HEK293 (cell line): ENCODE measurements at regions not wholly inside any gene's neighbourhood (a gene's known extent, or its start where the extent isn't known, plus 50 kb on each side); places are given as distances from the start of the nearest gene placed in this dataset.

Experiments used
- CTCF ChIA-PET: fragments of 350-600 bp; formaldehyde crosslinking; extraction: SDS; loops from one replicate; lab custom pipeline; 2021; ENCODE audit warnings: antibody characterized with exemption; lab: Yijun Ruan, JAX
- POLR2A ChIA-PET: fragments of 300-600 bp; formaldehyde crosslinking; extraction: SDS; loops from one replicate; lab custom pipeline; 2020; ENCODE audit warnings: antibody characterized with exemption, inconsistent platforms; lab: Yijun Ruan, JAX
- H3K27ac ChIP-seq: fragments of 200-500 bp; sonication (Bioruptor generic); 2 replicates; pipeline ENCODE4 v1.5.1; 2014; ENCODE audit warnings: low read depth, low read length, control low read depth, inconsistent platforms; ENCODE audit errors: extremely low read depth
- H3K36me3 ChIP-seq, 2 experiments: fragments of 200-500 bp in 1 of 2; sonication (Bioruptor generic) in 1 of 2; 1 replicate in 1 of 2; 2 replicates in 1 of 2; pipeline ENCODE4 v1.5.1; 2014 to 2017; ENCODE audit warnings: inconsistent platforms in 2 of 2, low read length in 2 of 2; ENCODE audit not compliant: control insufficient read depth in 2 of 2, insufficient read depth in 1 of 2
- H3K4me1 ChIP-seq: fragments of 200-500 bp; sonication (Bioruptor generic); 2 replicates; pipeline ENCODE4 v1.5.1; 2014; ENCODE audit warnings: mild to moderate bottlenecking, low read length, inconsistent platforms; ENCODE audit not compliant: control insufficient read depth, insufficient read depth
- H3K4me3 ChIP-seq: 2 replicates; pipeline ENCODE4 v1.5.1; 2011; ENCODE audit warnings: low read depth, mild to moderate bottlenecking, control low read depth, low read length, moderate library complexity
- H3K9me3 ChIP-seq: fragments of 200-500 bp; sonication (Bioruptor generic); 2 replicates; pipeline ENCODE4 v1.5.1; 2014; ENCODE audit warnings: low read depth, low read length, inconsistent platforms; ENCODE audit not compliant: control insufficient read depth, insufficient read depth
- ATF2 ChIP-seq: fragments of 450-650 bp; formaldehyde crosslinking; IDR thresholded peaks from 2 replicates; pipeline ENCODE4 v1.5.1; 2016; ENCODE audit warnings: missing biosample characterization, missing genetic modification characterization, low read depth
- IKZF3 ChIP-seq: fragments of 450-650 bp; IDR thresholded peaks from 2 replicates; pipeline ENCODE4 v1.5.0; 2018; ENCODE audit warnings: missing biosample characterization, mild to moderate bottlenecking, missing genetic modification characterization, moderate library complexity
- PBX3 ChIP-seq: sonication (generic); formaldehyde crosslinking; IDR thresholded peaks from 2 replicates; pipeline ENCODE4 v1.8.1; 2022; ENCODE audit warnings: mild to moderate bottlenecking, moderate library complexity, missing genetic modification reagents
- ZBTB7A ChIP-seq: fragments of 450-650 bp; formaldehyde crosslinking; IDR thresholded peaks from 2 replicates; pipeline ENCODE4 v1.5.1; 2016; ENCODE audit warnings: low read depth, missing biosample characterization, missing genetic modification characterization
- ZNF112 ChIP-seq: fragments of 450-650 bp; formaldehyde crosslinking; IDR thresholded peaks from 2 replicates; pipeline ENCODE4 v1.5.0; 2017; ENCODE audit warnings: missing biosample characterization, missing genetic modification characterization
- ZNF132 ChIP-seq: fragments of 450-650 bp; formaldehyde crosslinking; IDR thresholded peaks from 2 replicates; pipeline ENCODE4 v1.5.1; 2017; ENCODE audit warnings: missing biosample characterization, missing genetic modification characterization, borderline replicate concordance
- ZNF449 ChIP-seq: fragments of 450-650 bp; formaldehyde crosslinking; IDR thresholded peaks from 2 replicates; pipeline ENCODE4 v1.5.1; 2017; ENCODE audit warnings: missing biosample characterization, mild to moderate bottlenecking, missing genetic modification characterization, moderate library complexity
- ZNF488 ChIP-seq: fragments of 450-650 bp; formaldehyde crosslinking; IDR thresholded peaks from 2 replicates; pipeline ENCODE4 v1.5.1; 2016; ENCODE audit warnings: missing biosample characterization, missing genetic modification characterization
- ZNF585B ChIP-seq: fragments of 450-650 bp; formaldehyde crosslinking; IDR thresholded peaks from 2 replicates; pipeline ENCODE4 v1.5.1; 2016; ENCODE audit warnings: missing biosample characterization, missing genetic modification characterization
- ZNF629 ChIP-seq: fragments of 450-650 bp; formaldehyde crosslinking; IDR thresholded peaks from 2 replicates; pipeline ENCODE4 v1.5.1; 2017; ENCODE audit warnings: missing biosample characterization, missing genetic modification characterization
- ZNF658 ChIP-seq: fragments of 450-650 bp; formaldehyde crosslinking; IDR thresholded peaks from 2 replicates; pipeline ENCODE4; 2016; ENCODE audit warnings: missing biosample characterization, missing genetic modification characterization
- ZNF776 ChIP-seq: fragments of 450-650 bp; formaldehyde crosslinking; IDR thresholded peaks from 2 replicates; pipeline ENCODE4 v1.5.0; 2017; ENCODE audit warnings: missing biosample characterization, missing genetic modification characterization, borderline replicate concordance
- ZNF777 ChIP-seq: fragments of 450-650 bp; formaldehyde crosslinking; IDR thresholded peaks from 2 replicates; pipeline ENCODE4 v1.5.1; 2017; ENCODE audit warnings: missing biosample characterization, missing genetic modification characterization, borderline replicate concordance
- TF ChIP-seq, protein P1 (sequence below): fragments of 450-650 bp; formaldehyde crosslinking; IDR thresholded peaks from 2 replicates; pipeline ENCODE4 v1.5.1; 2017; ENCODE audit warnings: missing biosample characterization, missing genetic modification characterization
- TF ChIP-seq, protein P2 (sequence below): fragments of 450-650 bp; formaldehyde crosslinking; IDR thresholded peaks from 2 replicates; pipeline ENCODE4 v1.5.1; 2016; ENCODE audit warnings: missing biosample characterization, missing genetic modification characterization
- TF ChIP-seq, protein P3 (sequence below): fragments of 450-650 bp; IDR thresholded peaks from 2 replicates; pipeline ENCODE4 v1.5.1; 2018; ENCODE audit warnings: missing biosample characterization, missing genetic modification characterization

DNA sequence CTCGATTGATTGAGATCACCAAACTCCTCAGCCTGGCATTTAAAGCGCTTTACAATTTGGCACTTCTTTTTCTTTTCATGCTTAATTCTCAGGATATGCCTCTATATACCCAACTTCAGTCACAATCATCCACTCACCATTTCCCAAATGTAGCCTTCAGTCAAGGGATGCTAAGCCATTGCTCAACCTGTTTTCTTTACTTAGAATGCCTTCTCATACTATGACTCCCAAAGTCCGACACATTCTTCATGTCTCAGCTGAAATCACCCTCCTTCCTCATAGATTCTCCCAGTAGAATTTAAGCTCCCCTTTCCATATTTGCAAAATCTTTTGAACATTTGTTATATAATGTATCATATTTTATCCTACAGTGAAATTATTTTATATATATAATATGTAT lies 467.0 kb downstream of the LRIG3 start:
- CTCF ChIA-PET, result interaction anchor here (0.5 to 1.2 kb wide), 2 partner anchors 9 to 732 kb away, joined by 3 read pairs; no protein-coding TSS in a partner anchor
- no peak overlapping the region for H3K27ac ChIP-seq
- TF ChIP-seq ZNF658, result no peak
- no peak for TF ChIP-seq ZBTB7A
- no peak for TF ChIP-seq ZNF585B (tag by site-specific recombination)
- TF ChIP-seq ZNF449 (tag by site-specific recombination), result no peak
- TF ChIP-seq, protein P1, sequence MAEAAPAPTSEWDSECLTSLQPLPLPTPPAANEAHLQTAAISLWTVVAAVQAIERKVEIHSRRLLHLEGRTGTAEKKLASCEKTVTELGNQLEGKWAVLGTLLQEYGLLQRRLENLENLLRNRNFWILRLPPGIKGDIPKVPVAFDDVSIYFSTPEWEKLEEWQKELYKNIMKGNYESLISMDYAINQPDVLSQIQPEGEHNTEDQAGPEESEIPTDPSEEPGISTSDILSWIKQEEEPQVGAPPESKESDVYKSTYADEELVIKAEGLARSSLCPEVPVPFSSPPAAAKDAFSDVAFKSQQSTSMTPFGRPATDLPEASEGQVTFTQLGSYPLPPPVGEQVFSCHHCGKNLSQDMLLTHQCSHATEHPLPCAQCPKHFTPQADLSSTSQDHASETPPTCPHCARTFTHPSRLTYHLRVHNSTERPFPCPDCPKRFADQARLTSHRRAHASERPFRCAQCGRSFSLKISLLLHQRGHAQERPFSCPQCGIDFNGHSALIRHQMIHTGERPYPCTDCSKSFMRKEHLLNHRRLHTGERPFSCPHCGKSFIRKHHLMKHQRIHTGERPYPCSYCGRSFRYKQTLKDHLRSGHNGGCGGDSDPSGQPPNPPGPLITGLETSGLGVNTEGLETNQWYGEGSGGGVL, result no peak
- TF ChIP-seq PBX3 (CRISPR knock-in tag), result no peak
- no peak for TF ChIP-seq ZNF777 (tag by site-specific recombination)
- no peak for TF ChIP-seq ZNF629 (tag by site-specific recombination)
- no peak for TF ChIP-seq IKZF3 (tag by site-specific recombination)
- TF ChIP-seq, protein P2, sequence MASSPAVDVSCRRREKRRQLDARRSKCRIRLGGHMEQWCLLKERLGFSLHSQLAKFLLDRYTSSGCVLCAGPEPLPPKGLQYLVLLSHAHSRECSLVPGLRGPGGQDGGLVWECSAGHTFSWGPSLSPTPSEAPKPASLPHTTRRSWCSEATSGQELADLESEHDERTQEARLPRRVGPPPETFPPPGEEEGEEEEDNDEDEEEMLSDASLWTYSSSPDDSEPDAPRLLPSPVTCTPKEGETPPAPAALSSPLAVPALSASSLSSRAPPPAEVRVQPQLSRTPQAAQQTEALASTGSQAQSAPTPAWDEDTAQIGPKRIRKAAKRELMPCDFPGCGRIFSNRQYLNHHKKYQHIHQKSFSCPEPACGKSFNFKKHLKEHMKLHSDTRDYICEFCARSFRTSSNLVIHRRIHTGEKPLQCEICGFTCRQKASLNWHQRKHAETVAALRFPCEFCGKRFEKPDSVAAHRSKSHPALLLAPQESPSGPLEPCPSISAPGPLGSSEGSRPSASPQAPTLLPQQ (tag by site-specific recombination), result no peak
- no peak for TF ChIP-seq ZNF488 (tag by site-specific recombination)
- TF ChIP-seq ATF2 (tag by site-specific recombination), result no peak
- no peak for TF ChIP-seq ZNF112 (tag by site-specific recombination)
- TF ChIP-seq, protein P3, sequence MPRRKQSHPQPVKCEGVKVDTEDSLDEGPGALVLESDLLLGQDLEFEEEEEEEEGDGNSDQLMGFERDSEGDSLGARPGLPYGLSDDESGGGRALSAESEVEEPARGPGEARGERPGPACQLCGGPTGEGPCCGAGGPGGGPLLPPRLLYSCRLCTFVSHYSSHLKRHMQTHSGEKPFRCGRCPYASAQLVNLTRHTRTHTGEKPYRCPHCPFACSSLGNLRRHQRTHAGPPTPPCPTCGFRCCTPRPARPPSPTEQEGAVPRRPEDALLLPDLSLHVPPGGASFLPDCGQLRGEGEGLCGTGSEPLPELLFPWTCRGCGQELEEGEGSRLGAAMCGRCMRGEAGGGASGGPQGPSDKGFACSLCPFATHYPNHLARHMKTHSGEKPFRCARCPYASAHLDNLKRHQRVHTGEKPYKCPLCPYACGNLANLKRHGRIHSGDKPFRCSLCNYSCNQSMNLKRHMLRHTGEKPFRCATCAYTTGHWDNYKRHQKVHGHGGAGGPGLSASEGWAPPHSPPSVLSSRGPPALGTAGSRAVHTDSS, result no peak
- TF ChIP-seq ZNF132, result no peak
- no peak for TF ChIP-seq ZNF776 (tag by site-specific recombination)
- no peaks in the 10 kb centered on the region for H3K9me3 ChIP-seq
- POLR2A ChIA-PET, result no interaction called here
- H3K4me3 ChIP-seq, result no peak overlapping the region
- no peaks in the 10 kb centered on the region for H3K4me1 ChIP-seq
- no peaks in the 10 kb centered on the region for H3K36me3 ChIP-seq
